ENCODE measurements at regions not wholly inside any gene's neighbourhood (a gene's known extent, or its start where the extent isn't known, plus 50 kb on each side); places are given as distances from the start of the nearest gene placed in this dataset.

- H3K36me3 ChIP-seq (ENCODE audit: insufficient read depth, low read length): no peaks in the 10 kb centered on the region
- TF ChIP-seq CTCF (IDR thresholded peaks at IDR 0.05; ENCODE audit: insufficient read depth, low read depth, low read length) (no peak), EZH2 (IDR thresholded peaks at IDR 0.05; ENCODE audit: insufficient read depth, low read length) (no peak)
- no peak overlapping the region for H3K27ac ChIP-seq (ENCODE audit: low read depth, low read length)
- no peaks in the 10 kb centered on the region for H4K20me1 ChIP-seq (ENCODE audit: insufficient read depth, low read length)
- FAIRE-seq (no peak), DNase-seq (ENCODE audit: low read depth) (no peak)
- no peaks in the 10 kb centered on the region for H3K4me1 Mint-ChIP-seq (ENCODE audit: low read depth, unreplicated experiment)
- no peak overlapping the region for H3K27ac Mint-ChIP-seq (ENCODE audit: unreplicated experiment)
- H3K4me3 Mint-ChIP-seq (ENCODE audit: unreplicated experiment): no peak overlapping the region
- no peaks in the 10 kb centered on the region for H3K4me1 ChIP-seq (ENCODE audit: insufficient read depth, low read length)
- no peak overlapping the region for H3K9ac ChIP-seq (ENCODE audit: low read length)
- H3K9me3 Mint-ChIP-seq (ENCODE audit: unreplicated experiment): peaks cover under 1% of the 10 kb centered on the region
- no peaks in the 10 kb centered on the region for H3K27me3 ChIP-seq (ENCODE audit: insufficient read depth, low read length)
- no peak overlapping the region for H3K4me3 ChIP-seq (ENCODE audit: insufficient read depth, low read depth, low read length)
- no peaks in the 10 kb centered on the region for H3K36me3 Mint-ChIP-seq (ENCODE audit: low read depth, unreplicated experiment)
- H3K9me3 ChIP-seq (ENCODE audit: insufficient read depth, low read depth, low read length): no peaks in the 10 kb centered on the region
- H3K27me3 Mint-ChIP-seq (ENCODE audit: low read depth, unreplicated experiment): no peaks in the 10 kb centered on the region
- H3K4me2 ChIP-seq (ENCODE audit: low read length): no peak overlapping the region
- H2AFZ ChIP-seq (ENCODE audit: low read depth, low read length): no peak overlapping the region
- H3K79me2 ChIP-seq (ENCODE audit: insufficient read depth, low read length): no peaks in the 10 kb centered on the region
Observed at GRCh38 chr11:42225664-42226063, 766.2 kb upstream of the LRRC4C start.

DNA sequence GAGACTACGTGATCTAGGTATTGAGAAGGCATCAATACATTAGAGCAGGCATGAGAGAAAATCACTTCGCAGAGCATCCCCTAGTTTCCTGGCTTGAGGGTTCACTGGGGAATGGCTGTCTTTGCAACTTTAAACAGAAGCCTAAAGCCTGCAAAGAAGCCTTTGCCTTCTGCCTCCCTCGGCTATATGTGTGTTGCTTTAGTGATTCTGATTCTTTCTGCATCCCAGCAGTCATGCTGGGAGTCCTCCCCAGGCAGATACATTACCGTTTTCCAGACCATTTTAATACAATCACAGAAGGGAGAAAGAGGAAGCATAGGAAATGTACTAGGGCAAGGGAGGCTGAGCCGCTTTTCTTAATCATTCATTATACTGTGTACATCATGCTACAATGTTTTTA is 773.2 kb upstream of the LRRC4C start:
- no peak for FAIRE-seq

More for the DNA sequence above, 773.2 kb upstream of the LRRC4C start:
- no peak for DNase-seq (ENCODE audit: low read depth)
- H3K4me3 Mint-ChIP-seq (ENCODE audit: unreplicated experiment): no peak overlapping the region
- H3K36me3 ChIP-seq (ENCODE audit: insufficient read depth, low read length): no peaks in the 10 kb centered on the region
- no peak overlapping the region for H3K27ac Mint-ChIP-seq (ENCODE audit: unreplicated experiment)
- no peaks in the 10 kb centered on the region for H3K9me3 ChIP-seq (ENCODE audit: insufficient read depth, low read depth, low read length)
- no peaks in the 10 kb centered on the region for H3K27me3 ChIP-seq (ENCODE audit: insufficient read depth, low read length)
- no peaks in the 10 kb centered on the region for H4K20me1 ChIP-seq (ENCODE audit: insufficient read depth, low read length)
- H3K4me1 Mint-ChIP-seq (ENCODE audit: low read depth, unreplicated experiment): peaks cover 4% of the 10 kb centered on the region
- H3K27ac ChIP-seq (ENCODE audit: low read depth, low read length): no peak overlapping the region
- no peak overlapping the region for H2AFZ ChIP-seq (ENCODE audit: low read depth, low read length)
- H3K9me3 Mint-ChIP-seq (ENCODE audit: unreplicated experiment): peaks cover 3% of the 10 kb centered on the region
- H3K4me3 ChIP-seq (ENCODE audit: insufficient read depth, low read depth, low read length): no peak overlapping the region
- TF ChIP-seq CTCF (IDR thresholded peaks at IDR 0.05; ENCODE audit: insufficient read depth, low read depth, low read length): no peak
- no peak for TF ChIP-seq EZH2 (IDR thresholded peaks at IDR 0.05; ENCODE audit: insufficient read depth, low read length)
- no peak overlapping the region for H3K9ac ChIP-seq (ENCODE audit: low read length)
- no peaks in the 10 kb centered on the region for H3K79me2 ChIP-seq (ENCODE audit: insufficient read depth, low read length)
- H3K4me2 ChIP-seq (ENCODE audit: low read length): no peak overlapping the region
- H3K4me1 ChIP-seq (ENCODE audit: insufficient read depth, low read length): peaks cover 9% of the 10 kb centered on the region
- H3K36me3 Mint-ChIP-seq (ENCODE audit: low read depth, unreplicated experiment): no peaks in the 10 kb centered on the region
- H3K27me3 Mint-ChIP-seq (ENCODE audit: low read depth, unreplicated experiment): no peaks in the 10 kb centered on the region
